ENCODE measurements at regions not wholly inside any gene's neighbourhood (a gene's known extent, or its start where the extent isn't known, plus 50 kb on each side); places are given as distances from the start of the nearest gene placed in this dataset.
"Not testable (repeated sequence)": the region's sequence is repeated elsewhere in the genome, so short reads cannot be mapped to it uniquely, and the experiment has no call there.

- H3K27me3 ChIP-seq (replicated peaks; ENCODE audit: control insufficient read depth, insufficient read depth, low read length): no peaks in the 10 kb centered on the region
- H3K36me3 ChIP-seq (ENCODE audit: control insufficient read depth, insufficient read depth, low read length): no peaks in the 10 kb centered on the region
- H3K4me3 ChIP-seq (replicated peaks; ENCODE audit: low read depth, low read length): no peak overlapping the region
- no peak for DNase-seq (ENCODE audit: extremely low read depth, insufficient read length)
- no peak for TF ChIP-seq CTCF (IDR thresholded peaks at IDR 0.05; ENCODE audit: insufficient read depth, low read length, poor library complexity, severe bottlenecking)
Measured at GRCh38 chr3:20974396-20974795, 776.6 kb downstream of the ZNF385D start.

- H3K27me3 ChIP-seq (replicated peaks; ENCODE audit: control insufficient read depth, insufficient read depth, low read length); DNase-seq (ENCODE audit: extremely low read depth, insufficient read length): not testable (repeated sequence)
Measured at GRCh38 chr3:20970807-20971206, 780.2 kb downstream of the ZNF385D start.

GRCh38 chr3:20967485-20967884 lies 781.5 kb upstream of the SGO1 start:
- DNase-seq (ENCODE audit: extremely low read depth, insufficient read length); H3K27me3 ChIP-seq (replicated peaks; ENCODE audit: control insufficient read depth, insufficient read depth, low read length); H3K4me3 ChIP-seq (replicated peaks; ENCODE audit: low read depth, low read length): not testable (repeated sequence)

More at GRCh38 chr3:20970807-20971206, 780.2 kb downstream of the ZNF385D start:
- not testable (repeated sequence) for H3K36me3 ChIP-seq (ENCODE audit: control insufficient read depth, insufficient read depth, low read length); H3K4me3 ChIP-seq (replicated peaks; ENCODE audit: low read depth, low read length)

GRCh38 chr3:20958161-20958560 lies 772.2 kb upstream of the SGO1 start:
- Histone ChIP-seq H3K4me3 (replicated peaks; ENCODE audit: low read depth, low read length) (no peak overlapping the region), H3K27me3 (replicated peaks; ENCODE audit: control insufficient read depth, insufficient read depth, low read length) (no peaks in the 10 kb centered on the region), H3K36me3 (ENCODE audit: control insufficient read depth, insufficient read depth, low read length) (no peaks in the 10 kb centered on the region)
- no peak for DNase-seq (ENCODE audit: extremely low read depth, insufficient read length)
- no peak for TF ChIP-seq CTCF (IDR thresholded peaks at IDR 0.05; ENCODE audit: insufficient read depth, low read length, poor library complexity, severe bottlenecking)

More at GRCh38 chr3:20967485-20967884, 781.5 kb upstream of the SGO1 start:
- H3K36me3 ChIP-seq (ENCODE audit: control insufficient read depth, insufficient read depth, low read length): not testable (repeated sequence)

GRCh38 chr3:20945892-20946291 lies 759.9 kb upstream of the SGO1 start:
- H3K4me3 ChIP-seq (replicated peaks; ENCODE audit: low read depth, low read length): no peak overlapping the region
- no peaks in the 10 kb centered on the region for H3K27me3 ChIP-seq (replicated peaks; ENCODE audit: control insufficient read depth, insufficient read depth, low read length)
- DNase-seq (ENCODE audit: extremely low read depth, insufficient read length): no peak
- no peak for TF ChIP-seq CTCF (IDR thresholded peaks at IDR 0.05; ENCODE audit: insufficient read depth, low read length, poor library complexity, severe bottlenecking)
- no peaks in the 10 kb centered on the region for H3K36me3 ChIP-seq (ENCODE audit: control insufficient read depth, insufficient read depth, low read length)

- Histone ChIP-seq H3K4me3 (replicated peaks; ENCODE audit: low read depth, low read length) (no peak overlapping the region), H3K36me3 (ENCODE audit: control insufficient read depth, insufficient read depth, low read length) (no peaks in the 10 kb centered on the region)
- no peak for DNase-seq (ENCODE audit: extremely low read depth, insufficient read length)
Measured at GRCh38 chr3:20935791-20936190, 749.8 kb upstream of the SGO1 start.

More at GRCh38 chr3:20935791-20936190, 749.8 kb upstream of the SGO1 start:
- no peak for TF ChIP-seq CTCF (IDR thresholded peaks at IDR 0.05; ENCODE audit: insufficient read depth, low read length, poor library complexity, severe bottlenecking)
- no peaks in the 10 kb centered on the region for H3K27me3 ChIP-seq (replicated peaks; ENCODE audit: control insufficient read depth, insufficient read depth, low read length)

All from GM06990 (cell line).